Colonic mucosa (tissue), 4 donors: ENCODE measurements at regions not wholly inside any gene's neighbourhood (a gene's known extent, or its start where the extent isn't known, plus 50 kb on each side); places are given as distances from the start of the nearest gene placed in this dataset.

Source experiments
- DNase-seq: peaks from one replicate; pipeline ENCODE4 v3.0.0-alpha.2; 2020
- H3K27ac ChIP-seq: fragments of 200-600 bp; one replicate; pipeline ENCODE4 v1.8.0; 2021
- H3K27me3 ChIP-seq: fragments of 200-600 bp; one replicate; pipeline ENCODE4 v1.8.0; 2021
- H3K36me3 ChIP-seq: fragments of 200-600 bp; one replicate; pipeline ENCODE4 v1.8.0; 2021
- H3K4me1 ChIP-seq: fragments of 200-600 bp; one replicate; pipeline ENCODE4 v1.8.0; 2021; ENCODE audit warnings: mild to moderate bottlenecking
- H3K4me3 ChIP-seq: fragments of 200-600 bp; one replicate; pipeline ENCODE4 v1.8.0; 2021
- H3K9ac ChIP-seq, 2 donors: one replicate each; pipeline ENCODE4 v1.7.0; 2013; ENCODE audit warnings: control low read depth in 2 of 2, low read depth in 2 of 2, low read length in 2 of 2
- H3K9me3 ChIP-seq: fragments of 200-600 bp; one replicate; pipeline ENCODE4 v1.8.0; 2021
- intact Hi-C: fragments of 100-400 bp; cut with DNase I; formaldehyde crosslinking; loops from one replicate; pipeline ENCODE4 v1.14.1; 2022
- TF ChIP-seq, protein P1 (sequence below): fragments of 200-600 bp; IDR thresholded peaks from one replicate; pipeline ENCODE4 v1.8.0; 2022; ENCODE audit warnings: antibody characterized with exemption, mild to moderate bottlenecking
- donor health status: healthy.
- donor health status: DM: no; HTN: no; CAD: no.
- donor health status: DM: no; HTN: no; CAD: no.

DNA sequence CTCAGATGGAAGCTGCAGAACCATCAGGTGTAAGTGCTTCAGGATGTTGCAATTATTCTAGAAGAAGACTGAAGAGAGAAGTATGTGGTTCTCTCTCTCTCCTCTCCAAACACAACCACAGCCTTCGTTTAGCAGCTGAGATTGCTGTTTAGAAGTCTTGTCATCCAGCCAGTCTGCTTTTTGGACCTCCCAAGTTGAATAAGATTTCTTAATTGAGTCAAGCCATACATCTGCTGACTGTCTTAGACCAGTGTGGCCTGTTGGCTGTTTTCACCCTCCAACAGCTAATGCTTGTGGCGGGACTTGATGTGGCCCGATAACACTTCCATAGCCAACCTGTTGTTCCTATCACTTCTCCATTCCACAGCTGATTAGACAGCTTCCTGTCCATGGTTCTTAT, 91.3 kb upstream of the TMEM17 start:
- Histone ChIP-seq H3K27me3 (no peaks in the 10 kb centered on the region), H3K4me1 (no peaks in the 10 kb centered on the region), H3K36me3 (no peaks in the 10 kb centered on the region), H3K27ac (no peak overlapping the region), H3K9ac (no peak overlapping the region), H3K9me3 (no peaks in the 10 kb centered on the region), H3K4me3 (no peak overlapping the region)
- intact Hi-C loops, result no loop called here
- DNase-seq, result no peak
- TF ChIP-seq, protein P1, sequence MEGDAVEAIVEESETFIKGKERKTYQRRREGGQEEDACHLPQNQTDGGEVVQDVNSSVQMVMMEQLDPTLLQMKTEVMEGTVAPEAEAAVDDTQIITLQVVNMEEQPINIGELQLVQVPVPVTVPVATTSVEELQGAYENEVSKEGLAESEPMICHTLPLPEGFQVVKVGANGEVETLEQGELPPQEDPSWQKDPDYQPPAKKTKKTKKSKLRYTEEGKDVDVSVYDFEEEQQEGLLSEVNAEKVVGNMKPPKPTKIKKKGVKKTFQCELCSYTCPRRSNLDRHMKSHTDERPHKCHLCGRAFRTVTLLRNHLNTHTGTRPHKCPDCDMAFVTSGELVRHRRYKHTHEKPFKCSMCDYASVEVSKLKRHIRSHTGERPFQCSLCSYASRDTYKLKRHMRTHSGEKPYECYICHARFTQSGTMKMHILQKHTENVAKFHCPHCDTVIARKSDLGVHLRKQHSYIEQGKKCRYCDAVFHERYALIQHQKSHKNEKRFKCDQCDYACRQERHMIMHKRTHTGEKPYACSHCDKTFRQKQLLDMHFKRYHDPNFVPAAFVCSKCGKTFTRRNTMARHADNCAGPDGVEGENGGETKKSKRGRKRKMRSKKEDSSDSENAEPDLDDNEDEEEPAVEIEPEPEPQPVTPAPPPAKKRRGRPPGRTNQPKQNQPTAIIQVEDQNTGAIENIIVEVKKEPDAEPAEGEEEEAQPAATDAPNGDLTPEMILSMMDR, result no peak

DNA sequence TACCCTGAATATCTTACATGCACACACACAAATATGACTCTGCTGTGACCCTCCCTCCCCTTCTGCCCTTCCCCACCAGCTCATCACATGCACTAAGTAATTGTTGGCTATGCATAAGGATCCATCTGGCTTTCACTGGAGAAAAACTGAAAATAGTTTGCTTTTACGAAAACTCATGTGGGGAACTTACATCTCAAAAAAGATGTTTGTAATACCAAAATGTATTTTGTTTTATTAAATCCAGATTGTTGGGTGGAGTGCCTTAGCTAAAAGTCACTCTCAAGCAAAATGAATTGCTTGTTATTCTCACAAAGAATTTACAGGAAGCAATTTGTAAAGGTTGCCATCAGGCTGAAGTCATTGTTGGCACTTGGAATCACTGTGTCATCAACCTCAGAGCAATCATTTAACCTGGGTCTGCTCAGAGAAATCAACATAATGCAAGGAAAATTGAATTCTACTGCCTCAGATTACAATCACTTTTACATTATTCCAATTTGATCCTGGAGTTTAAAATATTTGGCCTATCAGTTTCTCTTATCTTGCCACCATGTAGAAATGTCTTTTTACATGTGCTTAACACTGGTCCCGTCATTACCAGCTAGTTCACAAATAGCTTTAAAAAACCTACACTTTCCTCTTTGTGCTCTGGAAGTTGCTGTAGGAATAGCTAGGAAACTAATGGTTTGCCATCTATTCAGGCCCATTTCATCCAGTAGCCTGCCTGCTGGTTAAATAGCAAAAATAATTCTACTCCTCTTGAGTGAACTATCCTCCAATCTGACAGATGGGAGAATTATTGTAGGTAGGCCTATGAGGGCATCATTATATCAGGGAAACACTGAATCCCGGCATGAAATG, 90.3 kb upstream of the TMEM17 start:
- no peaks in the 10 kb centered on the region for H3K9me3 ChIP-seq
- H3K27me3 ChIP-seq, result no peaks in the 10 kb centered on the region
- intact Hi-C loops, result no loop called here
- H3K9ac ChIP-seq, result no peak overlapping the region
- no peak overlapping the region for H3K4me3 ChIP-seq
- no peak for DNase-seq
- TF ChIP-seq, protein P1, result no peak
- H3K4me1 ChIP-seq, result no peaks in the 10 kb centered on the region
- H3K27ac ChIP-seq, result no peak overlapping the region
- no peaks in the 10 kb centered on the region for H3K36me3 ChIP-seq

DNA sequence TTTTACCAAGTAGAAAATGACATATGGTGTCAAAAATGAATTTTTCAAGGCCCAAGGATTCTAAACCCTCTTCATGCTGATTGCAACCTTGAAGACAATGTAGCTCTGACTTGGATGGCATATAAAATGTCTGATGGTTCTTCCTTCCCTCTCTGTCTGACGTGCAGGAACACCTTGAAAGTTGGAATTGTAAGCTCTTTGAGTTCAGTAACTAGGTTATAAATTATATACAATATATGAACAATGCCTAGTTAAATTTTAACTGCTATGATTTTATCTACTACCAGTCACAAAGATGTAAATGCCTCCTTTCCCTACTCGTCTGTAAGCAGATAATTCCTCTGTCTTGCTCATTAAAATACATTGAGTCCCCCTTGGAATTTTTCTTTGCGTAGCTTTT, 89.5 kb upstream of the TMEM17 start:
- Histone ChIP-seq H3K27ac (no peak overlapping the region), H3K36me3 (no peaks in the 10 kb centered on the region), H3K9me3 (no peaks in the 10 kb centered on the region), H3K27me3 (no peaks in the 10 kb centered on the region), H3K4me1 (no peaks in the 10 kb centered on the region), H3K9ac (no peak overlapping the region), H3K4me3 (no peak overlapping the region)
- intact Hi-C loops, result no loop called here
- DNase-seq, result no peak
- TF ChIP-seq, protein P1, result no peak

DNA sequence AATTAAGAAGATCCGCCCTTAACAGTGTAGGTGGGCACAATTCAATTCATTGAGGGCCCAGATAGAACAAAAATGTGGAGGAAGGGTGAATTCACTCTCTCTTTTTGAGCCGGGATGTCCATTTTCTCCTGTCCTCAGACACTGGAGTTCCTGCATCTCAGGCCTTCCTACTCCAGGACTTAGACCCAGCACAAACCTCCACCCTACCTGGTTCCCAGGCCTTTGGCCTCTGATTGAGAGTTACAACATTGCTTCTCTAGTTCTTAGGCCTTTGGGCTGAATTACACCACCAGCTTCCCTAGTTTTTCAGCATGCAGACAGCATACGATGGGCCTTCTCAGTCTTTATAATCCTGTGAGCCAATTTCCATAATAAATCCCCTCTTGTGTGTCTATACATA, 87.8 kb upstream of the TMEM17 start:
- no peaks in the 10 kb centered on the region for H3K27me3 ChIP-seq
- H3K36me3 ChIP-seq, result no peaks in the 10 kb centered on the region
- no peak for DNase-seq
- intact Hi-C loops, result no loop called here
- H3K9me3 ChIP-seq, result no peaks in the 10 kb centered on the region
- H3K9ac ChIP-seq, result no peak overlapping the region
- H3K4me1 ChIP-seq, result no peaks in the 10 kb centered on the region
- TF ChIP-seq, protein P1, result no peak
- no peak overlapping the region for H3K27ac ChIP-seq
- no peak overlapping the region for H3K4me3 ChIP-seq

DNA sequence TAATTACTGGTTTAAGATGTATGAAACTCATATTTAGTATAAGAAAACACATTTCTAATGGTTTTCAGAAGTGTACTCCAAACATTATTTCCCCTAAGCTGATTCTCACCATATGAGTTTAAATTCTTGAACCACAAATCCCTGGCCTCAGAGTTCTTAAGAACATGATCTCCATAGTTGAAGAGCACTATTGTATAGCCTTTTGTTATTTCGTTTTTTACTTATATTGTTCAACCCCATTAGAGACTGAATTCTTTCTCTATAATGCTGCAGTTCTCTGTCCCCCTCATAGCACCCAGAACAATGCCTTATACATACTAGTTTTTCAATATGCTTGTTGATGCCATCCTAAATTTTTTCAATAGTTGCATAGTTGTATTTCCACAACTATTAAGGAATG, 85.5 kb upstream of the TMEM17 start:
- intact Hi-C loops, result no loop called here
- Histone ChIP-seq H3K4me1 (no peaks in the 10 kb centered on the region), H3K4me3 (no peak overlapping the region), H3K9ac (no peak overlapping the region), H3K27me3 (no peaks in the 10 kb centered on the region), H3K36me3 (no peaks in the 10 kb centered on the region), H3K9me3 (no peaks in the 10 kb centered on the region), H3K27ac (no peak overlapping the region)
- no peak for DNase-seq
- TF ChIP-seq, protein P1, result no peak
